DOHH2 (cell line): ENCODE measurements at regions not wholly inside any gene's neighbourhood (a gene's known extent, or its start where the extent isn't known, plus 50 kb on each side); places are given as distances from the start of the nearest gene placed in this dataset.
"Not testable (repeated sequence)": the region's sequence is repeated elsewhere in the genome, so short reads cannot be mapped to it uniquely, and the experiment has no call there.

Source experiments
- EZH2phosphoT487 ChIP-seq: fragments of 200-600 bp; sonication (generic); IDR thresholded peaks from 2 replicates; pipeline ENCODE4 v1.6.1; 2017; ENCODE audit warnings: borderline replicate concordance, mild to moderate bottlenecking, antibody characterized with exemption, low read length, moderate library complexity, mixed read lengths
- TF ChIP-seq, protein P1 (sequence below): fragments of 200-600 bp; sonication (generic); IDR thresholded peaks from one replicate; pipeline ENCODE4 v1.5.1; 2014; ENCODE audit warnings: antibody characterized with exemption, mild to moderate bottlenecking, low read depth, low read length; ENCODE audit not compliant: poor library complexity, severe bottlenecking

DNA sequence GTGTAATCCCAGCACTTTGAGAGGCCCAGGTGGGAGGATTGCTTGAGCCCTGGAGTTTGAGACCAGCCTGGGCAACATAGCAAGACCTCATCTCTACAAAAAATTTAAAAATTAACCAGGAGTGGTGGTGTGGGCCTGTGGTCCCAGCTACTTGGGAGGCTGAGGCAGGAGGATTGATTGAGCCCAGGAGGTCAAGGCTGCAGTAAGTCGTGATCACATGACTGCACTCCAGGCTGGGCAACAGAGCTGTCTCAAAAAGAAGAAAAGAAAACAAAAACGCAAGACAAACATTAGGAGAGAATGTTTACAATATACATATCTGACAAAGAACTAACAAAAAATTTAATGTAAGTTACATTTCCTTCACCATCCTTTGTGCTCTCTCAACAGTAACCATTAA is 150.2 kb downstream of the SKIDA1 start:
- TF ChIP-seq EZH2phosphoT487: not testable (repeated sequence)
- TF ChIP-seq, protein P1, sequence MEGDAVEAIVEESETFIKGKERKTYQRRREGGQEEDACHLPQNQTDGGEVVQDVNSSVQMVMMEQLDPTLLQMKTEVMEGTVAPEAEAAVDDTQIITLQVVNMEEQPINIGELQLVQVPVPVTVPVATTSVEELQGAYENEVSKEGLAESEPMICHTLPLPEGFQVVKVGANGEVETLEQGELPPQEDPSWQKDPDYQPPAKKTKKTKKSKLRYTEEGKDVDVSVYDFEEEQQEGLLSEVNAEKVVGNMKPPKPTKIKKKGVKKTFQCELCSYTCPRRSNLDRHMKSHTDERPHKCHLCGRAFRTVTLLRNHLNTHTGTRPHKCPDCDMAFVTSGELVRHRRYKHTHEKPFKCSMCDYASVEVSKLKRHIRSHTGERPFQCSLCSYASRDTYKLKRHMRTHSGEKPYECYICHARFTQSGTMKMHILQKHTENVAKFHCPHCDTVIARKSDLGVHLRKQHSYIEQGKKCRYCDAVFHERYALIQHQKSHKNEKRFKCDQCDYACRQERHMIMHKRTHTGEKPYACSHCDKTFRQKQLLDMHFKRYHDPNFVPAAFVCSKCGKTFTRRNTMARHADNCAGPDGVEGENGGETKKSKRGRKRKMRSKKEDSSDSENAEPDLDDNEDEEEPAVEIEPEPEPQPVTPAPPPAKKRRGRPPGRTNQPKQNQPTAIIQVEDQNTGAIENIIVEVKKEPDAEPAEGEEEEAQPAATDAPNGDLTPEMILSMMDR: not testable (repeated sequence)
